NCI-H69 (cell line): ENCODE measurements at regions not wholly inside any gene's neighbourhood (a gene's known extent, or its start where the extent isn't known, plus 50 kb on each side); places are given as distances from the start of the nearest gene placed in this dataset.
A peak's percentile ranks its signal among the peaks of the same experiment; 100 is the strongest.

Experiments
- DNase-seq: peaks from one replicate; lab custom pipeline; 2025; lab: John Stamatoyannopoulos, UW

GRCh38 chr7:25949736-25950487, 202.1 kb upstream of the NFE2L3 start:
- DNase-seq = peak; percentile 38

GRCh38 chr7:25950488-25951413, 201.2 kb upstream of the NFE2L3 start:
- DNase-seq = peak; percentile 94

GRCh38 chr7:25951414-25952260, 200.4 kb upstream of the NFE2L3 start:
- peak; percentile 50 for DNase-seq

GRCh38 chr7:25952261-25953057, 199.5 kb upstream of the NFE2L3 start:
- DNase-seq = peak; percentile 21

GRCh38 chr7:25953859-25954258, 198.1 kb upstream of the NFE2L3 start:
- no peak for DNase-seq

- DNase-seq = no peak
Observed at GRCh38 chr7:25954395-25954794, 197.6 kb upstream of the NFE2L3 start.

GRCh38 chr7:25959168-25959734, 192.7 kb upstream of the NFE2L3 start:
- DNase-seq = no peak

- DNase-seq = no peak
Observed at GRCh38 chr7:25963733-25964132, 188.3 kb upstream of the NFE2L3 start.

GRCh38 chr7:25964483-25964991, 187.5 kb upstream of the NFE2L3 start:
- no peak for DNase-seq

GRCh38 chr7:25965405-25966123, 186.4 kb upstream of the NFE2L3 start:
- DNase-seq = peak; percentile 14

- no peak for DNase-seq
Observed at GRCh38 chr7:25966469-25966868, 185.5 kb upstream of the NFE2L3 start.

- DNase-seq = no peak
Observed at GRCh38 chr7:25967278-25968204, 184.5 kb upstream of the NFE2L3 start.

GRCh38 chr7:25968205-25968993, 183.6 kb upstream of the NFE2L3 start:
- DNase-seq = peak; percentile 14

- DNase-seq = no peak
Observed at GRCh38 chr7:25970356-25970755, 181.6 kb upstream of the NFE2L3 start.

GRCh38 chr7:25970911-25971310, 181.1 kb upstream of the NFE2L3 start:
- DNase-seq = no peak

GRCh38 chr7:25976630-25977029, 175.4 kb upstream of the NFE2L3 start:
- DNase-seq = no peak

- no peak for DNase-seq
Observed at GRCh38 chr7:25978466-25978865, 173.5 kb upstream of the NFE2L3 start.

- DNase-seq = no peak
Observed at GRCh38 chr7:25979605-25980004, 172.4 kb upstream of the NFE2L3 start.
